Gastrocnemius medialis (tissue), 4 donors: ENCODE measurements at regions not wholly inside any gene's neighbourhood (a gene's known extent, or its start where the extent isn't known, plus 50 kb on each side); places are given as distances from the start of the nearest gene placed in this dataset.

Source experiments
- POLR2A ChIP-seq, 2 donors: fragments of 450-650 bp; IDR thresholded peaks; one replicate each; pipeline ENCODE4 v1.6.1; 2017; ENCODE audit warnings: antibody characterized with exemption in 2 of 2, mild to moderate bottlenecking in 2 of 2, moderate library complexity in 2 of 2
- TF ChIP-seq, protein P1 (sequence below), 5 experiments: fragments of 450-650 bp in 3 of 5; fragments of 200-600 bp in 2 of 5; sonication (generic) in 2 of 5; IDR thresholded peaks in 4 of 5; conservative IDR thresholded peaks in 1 of 5; 1 replicate in 4 of 5; 2 replicates in 1 of 5; pipeline ENCODE4 v1.5.1; 2016 to 2019; ENCODE audit warnings: antibody characterized with exemption in 5 of 5, mild to moderate bottlenecking in 3 of 5, moderate library complexity in 3 of 5

DNA sequence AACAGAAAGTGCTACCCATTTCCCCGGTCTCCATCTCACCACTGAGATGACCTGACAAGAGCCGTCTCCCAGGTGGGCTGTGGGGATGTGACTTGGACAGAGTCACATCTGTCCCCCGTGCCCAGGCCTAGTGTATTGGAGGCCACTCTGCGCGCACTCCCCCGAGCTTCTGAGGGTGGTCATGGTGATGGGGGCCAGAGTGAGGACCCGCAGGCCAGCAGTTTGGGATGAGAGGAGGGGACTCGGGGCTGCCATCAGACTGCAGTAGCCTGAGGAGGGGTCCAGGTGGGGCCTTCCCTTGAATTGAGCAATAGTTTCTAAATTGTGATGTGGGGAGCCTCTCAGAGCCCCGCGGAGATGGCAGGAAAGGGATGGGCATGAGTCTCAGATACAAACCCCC lies 852.6 kb downstream of the TBC1D22A start:
- TF ChIP-seq, protein P1, sequence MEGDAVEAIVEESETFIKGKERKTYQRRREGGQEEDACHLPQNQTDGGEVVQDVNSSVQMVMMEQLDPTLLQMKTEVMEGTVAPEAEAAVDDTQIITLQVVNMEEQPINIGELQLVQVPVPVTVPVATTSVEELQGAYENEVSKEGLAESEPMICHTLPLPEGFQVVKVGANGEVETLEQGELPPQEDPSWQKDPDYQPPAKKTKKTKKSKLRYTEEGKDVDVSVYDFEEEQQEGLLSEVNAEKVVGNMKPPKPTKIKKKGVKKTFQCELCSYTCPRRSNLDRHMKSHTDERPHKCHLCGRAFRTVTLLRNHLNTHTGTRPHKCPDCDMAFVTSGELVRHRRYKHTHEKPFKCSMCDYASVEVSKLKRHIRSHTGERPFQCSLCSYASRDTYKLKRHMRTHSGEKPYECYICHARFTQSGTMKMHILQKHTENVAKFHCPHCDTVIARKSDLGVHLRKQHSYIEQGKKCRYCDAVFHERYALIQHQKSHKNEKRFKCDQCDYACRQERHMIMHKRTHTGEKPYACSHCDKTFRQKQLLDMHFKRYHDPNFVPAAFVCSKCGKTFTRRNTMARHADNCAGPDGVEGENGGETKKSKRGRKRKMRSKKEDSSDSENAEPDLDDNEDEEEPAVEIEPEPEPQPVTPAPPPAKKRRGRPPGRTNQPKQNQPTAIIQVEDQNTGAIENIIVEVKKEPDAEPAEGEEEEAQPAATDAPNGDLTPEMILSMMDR (IDR thresholded peaks at IDR 0.05 in 4 of 5, conservative IDR thresholded peaks at IDR 0.05 in 1 of 5), result no peak
- no peak for TF ChIP-seq POLR2A (IDR thresholded peaks at IDR 0.05)
